HG02798 (cell line): ENCODE measurements at regions not wholly inside any gene's neighbourhood (a gene's known extent, or its start where the extent isn't known, plus 50 kb on each side); places are given as distances from the start of the nearest gene placed in this dataset.
"Not testable (repeated sequence)": the region's sequence is repeated elsewhere in the genome, so short reads cannot be mapped to it uniquely, and the experiment has no call there.

Experiments used
- ATAC-seq: cut with Tn5 transposase; IDR thresholded peaks from one replicate; pipeline ENCODE4 v1.9.1; 2021; ENCODE audit warnings: mild to moderate bottlenecking; ENCODE audit not compliant: unreplicated experiment, poor library complexity

GRCh38 chr7:69313852-69314251, 284.4 kb upstream of the AUTS2 start:
- ATAC-seq = not testable (repeated sequence)

GRCh38 chr7:69318794-69319193, 279.5 kb upstream of the AUTS2 start:
- ATAC-seq = no peak

- ATAC-seq = no peak
Measured at GRCh38 chr7:69328516-69328915, 269.8 kb upstream of the AUTS2 start.

- ATAC-seq = no peak
Measured at GRCh38 chr7:69334701-69335100, 263.6 kb upstream of the AUTS2 start.

GRCh38 chr7:69335331-69335730, 262.9 kb upstream of the AUTS2 start:
- no peak for ATAC-seq

- ATAC-seq = no peak
Measured at GRCh38 chr7:69336976-69337375, 261.3 kb upstream of the AUTS2 start.

DNA sequence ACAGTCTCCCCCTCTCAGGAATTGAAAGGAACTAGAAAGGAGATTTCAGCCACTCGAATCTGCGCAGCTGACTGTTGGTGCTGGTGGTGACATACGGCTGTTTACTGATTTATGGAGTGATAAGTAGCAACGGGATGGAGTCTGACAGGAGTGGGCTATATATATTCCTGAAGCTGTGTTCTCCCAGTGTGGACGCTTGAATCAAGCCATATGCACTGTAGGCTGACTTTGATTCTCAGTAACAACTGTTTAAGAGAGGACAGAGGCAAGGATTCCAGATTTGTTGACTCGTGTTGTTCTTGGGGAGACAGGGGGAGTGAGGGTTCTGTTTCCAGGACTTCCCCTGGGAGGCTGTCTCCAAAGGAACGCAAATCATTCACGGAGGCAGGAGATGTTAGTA, 260.1 kb upstream of the AUTS2 start:
- no peak for ATAC-seq

- ATAC-seq = no peak
Measured at GRCh38 chr7:69341288-69341687, 257.0 kb upstream of the AUTS2 start.

GRCh38 chr7:69342154-69342884, 256.0 kb upstream of the AUTS2 start:
- ATAC-seq = no peak

GRCh38 chr7:69349291-69349690, 249.0 kb upstream of the AUTS2 start:
- no peak for ATAC-seq

DNA sequence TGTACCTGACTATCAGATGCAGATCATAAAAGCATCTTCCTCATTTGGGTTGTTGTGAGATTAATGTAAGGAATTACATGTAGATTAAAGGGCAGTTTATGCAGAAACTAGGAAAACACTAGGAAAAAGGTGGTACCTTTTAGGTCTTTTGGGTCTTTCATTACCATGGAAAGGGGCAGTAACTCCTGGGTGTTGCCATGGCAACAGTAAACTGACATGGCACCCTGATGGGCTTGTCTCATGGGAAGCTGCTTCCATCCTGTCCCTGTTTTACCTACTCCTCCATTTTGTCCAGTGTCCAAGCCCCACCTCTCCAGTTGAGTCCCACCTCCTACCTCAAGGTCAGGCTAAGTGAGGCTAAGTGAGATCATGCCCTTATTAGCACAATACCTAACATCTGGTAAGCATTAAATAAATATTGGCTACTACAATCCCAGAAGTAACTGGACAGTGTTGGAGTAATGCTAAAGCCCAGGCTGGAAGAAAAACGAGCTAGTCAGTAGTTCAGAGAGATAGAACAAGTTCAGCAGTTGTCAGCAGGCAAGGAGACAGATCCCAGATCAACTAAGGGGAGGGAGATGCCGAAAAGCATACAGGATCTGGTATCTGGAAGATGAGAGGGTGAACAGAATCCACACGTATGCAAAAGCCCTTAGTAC, 240.0 kb upstream of the AUTS2 start:
- no peak for ATAC-seq

DNA sequence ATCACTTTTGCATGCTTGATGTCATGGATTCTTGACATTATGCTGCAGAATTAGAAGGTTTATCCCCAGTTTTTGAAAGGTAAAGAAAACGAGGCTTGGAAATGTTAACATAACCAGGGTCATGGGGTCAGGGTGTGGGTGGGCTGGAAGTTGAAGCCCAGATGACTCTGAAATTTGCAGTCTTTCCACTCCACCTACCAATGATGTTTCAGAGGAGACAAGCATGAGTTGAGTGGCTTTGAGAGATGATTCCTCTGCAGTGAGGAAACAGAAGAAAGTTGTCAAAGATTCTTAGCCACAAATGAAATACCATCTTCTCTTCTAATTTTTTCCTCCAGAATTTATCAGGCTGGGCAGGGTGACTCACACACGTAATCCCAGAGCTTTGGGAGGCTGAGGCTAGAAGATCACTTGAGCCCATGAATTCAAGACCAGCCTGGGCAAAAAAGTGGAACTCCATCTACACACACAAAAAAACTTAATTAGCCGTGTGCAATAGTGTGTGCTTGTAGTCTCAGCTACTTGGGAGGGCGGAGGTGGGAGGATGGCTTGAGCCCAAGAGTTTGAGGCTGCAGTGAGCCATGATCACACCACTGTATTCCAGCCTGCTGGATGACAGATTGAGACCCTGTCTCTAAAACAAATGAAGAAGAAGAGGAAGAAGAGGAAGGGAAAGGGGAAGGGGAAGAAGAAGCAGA, 239.1 kb upstream of the AUTS2 start:
- no peak for ATAC-seq

DNA sequence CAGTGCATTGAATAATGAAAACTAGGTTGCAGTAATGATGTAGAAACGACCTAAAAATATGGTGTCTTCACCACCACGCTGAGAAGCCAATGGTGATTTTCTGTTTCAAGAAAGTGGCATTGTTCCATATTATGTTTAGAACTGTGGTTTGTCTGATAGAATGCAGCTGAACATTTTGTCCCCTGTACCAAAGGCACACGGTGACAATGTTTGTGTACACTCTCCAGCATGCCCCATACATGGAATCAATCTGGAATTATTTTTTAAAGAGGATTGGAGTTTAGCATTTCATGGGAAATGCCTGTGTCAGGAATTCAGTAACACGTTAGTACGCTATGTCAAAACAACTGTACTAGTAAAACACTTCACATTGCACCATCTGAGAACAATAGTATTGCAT, 237.4 kb upstream of the AUTS2 start:
- no peak for ATAC-seq

DNA sequence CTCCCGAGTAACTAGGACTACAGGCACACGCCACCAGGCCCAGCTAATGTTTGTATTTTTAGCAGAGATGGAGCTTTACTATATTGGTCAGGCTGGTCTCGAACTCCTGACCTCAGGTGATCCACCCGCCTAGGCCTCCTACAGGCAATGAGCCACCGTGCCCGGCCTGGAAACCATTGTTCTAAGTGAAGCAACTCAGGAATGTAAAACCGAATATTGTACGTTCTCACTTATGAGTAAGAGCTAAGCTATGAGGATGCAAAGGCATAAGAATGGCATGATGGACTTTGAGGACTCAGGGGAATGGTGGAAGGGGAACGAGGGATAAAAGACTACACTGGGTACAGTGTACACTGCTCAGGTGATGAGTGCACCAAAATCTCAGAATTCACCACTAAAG, 235.1 kb upstream of the AUTS2 start:
- ATAC-seq = no peak

DNA sequence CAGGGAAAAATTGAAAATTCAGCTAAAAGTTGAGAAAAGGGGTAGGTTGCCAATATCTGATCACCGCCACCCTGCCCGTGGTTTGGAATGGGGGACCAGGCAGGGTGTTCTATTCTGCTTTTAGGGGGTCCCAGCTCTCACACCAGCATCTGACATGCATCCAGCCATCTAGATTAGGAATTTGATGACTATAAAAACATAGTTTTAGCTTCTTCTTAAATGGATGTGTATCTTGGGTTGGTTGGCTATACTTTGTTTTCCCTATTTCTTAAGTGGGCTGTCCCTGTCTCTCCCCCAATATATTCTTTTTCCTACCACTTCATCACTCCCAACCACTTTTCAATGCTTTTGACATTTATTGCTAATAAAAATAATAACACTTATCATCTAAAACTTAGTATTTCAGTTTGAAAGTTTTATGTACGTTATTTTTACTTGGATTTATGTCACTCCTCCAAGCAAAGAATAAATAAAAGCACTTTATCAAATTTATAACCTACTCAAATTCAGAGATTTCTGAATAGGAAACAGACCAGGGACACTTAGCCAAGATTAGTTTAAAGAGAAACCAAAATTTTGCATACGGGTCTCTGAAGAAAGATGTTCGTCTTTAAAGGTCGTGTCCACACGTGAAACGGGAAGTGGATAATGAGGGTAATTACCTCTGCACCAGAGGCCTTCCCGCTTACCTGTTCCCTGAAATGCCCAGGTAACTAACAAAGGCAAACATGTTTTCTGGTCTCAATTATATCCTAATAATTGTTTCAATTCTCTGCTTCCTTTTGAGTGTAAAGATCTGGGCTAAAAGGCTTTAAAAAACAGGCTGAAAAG, 233.2 kb upstream of the AUTS2 start:
- ATAC-seq = no peak

- no peak for ATAC-seq
Measured at GRCh38 chr7:69365651-69366192, 232.6 kb upstream of the AUTS2 start.

DNA sequence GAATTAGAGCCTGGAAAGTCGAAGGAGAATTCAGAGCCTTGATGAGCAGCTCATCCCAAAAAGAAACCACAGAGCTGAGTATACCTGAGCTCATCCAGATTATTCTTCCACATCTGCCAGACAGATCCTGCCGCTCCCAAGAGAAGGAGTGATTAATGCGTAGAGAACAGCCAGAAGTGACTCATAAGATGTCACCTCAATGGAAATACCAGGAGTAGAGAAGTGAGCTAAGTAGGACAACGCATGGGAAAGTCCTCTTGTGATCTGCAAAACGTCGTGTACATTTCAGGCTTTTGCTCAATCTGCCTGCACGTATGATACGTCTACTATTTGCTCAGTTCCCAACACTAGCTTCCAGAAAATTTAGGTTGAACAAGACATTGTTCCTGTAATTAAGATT, 230.5 kb upstream of the AUTS2 start:
- ATAC-seq = no peak

GRCh38 chr7:69373171-69374043, 224.9 kb upstream of the AUTS2 start:
- ATAC-seq = no peak

- ATAC-seq = no peak
Measured at GRCh38 chr7:69374044-69374425, 224.2 kb upstream of the AUTS2 start.
